ENCODE measurements at regions not wholly inside any gene's neighbourhood (a gene's known extent, or its start where the extent isn't known, plus 50 kb on each side); places are given as distances from the start of the nearest gene placed in this dataset.
"Not testable (repeated sequence)": the region's sequence is repeated elsewhere in the genome, so short reads cannot be mapped to it uniquely, and the experiment has no call there.

- DNase-seq = no peak
These were observed 58.2 kb downstream of the RPRM start for GRCh38 chr2:153420394-153420793.

- no peak for DNase-seq
These were observed 61.5 kb downstream of the RPRM start for GRCh38 chr2:153417077-153417476.

- DNase-seq = no peak
These were observed 62.5 kb downstream of the RPRM start for GRCh38 chr2:153416071-153416470.

- no peak for DNase-seq
These were observed 69.7 kb downstream of the RPRM start for GRCh38 chr2:153408710-153409385.

- no peak for DNase-seq
These were observed 73.4 kb downstream of the RPRM start for GRCh38 chr2:153405196-153405595.

- no peak for DNase-seq
These were observed 73.8 kb downstream of the RPRM start for GRCh38 chr2:153404792-153405191.

- no peak for DNase-seq
These were observed 74.6 kb downstream of the RPRM start for GRCh38 chr2:153403940-153404339.

- DNase-seq = not testable (repeated sequence)
These were observed 75.2 kb downstream of the RPRM start for GRCh38 chr2:153403352-153403751.

GRCh38 chr2:153394686-153395085 lies 83.9 kb downstream of the RPRM start:
- DNase-seq = no peak

- no peak for DNase-seq
These were observed 84.3 kb downstream of the RPRM start for GRCh38 chr2:153394247-153394646.

- DNase-seq = no peak
These were observed 85.0 kb downstream of the RPRM start for GRCh38 chr2:153393518-153393917.

GRCh38 chr2:153391131-153391530 lies 87.4 kb downstream of the RPRM start:
- no peak for DNase-seq

- DNase-seq = no peak
These were observed 90.3 kb downstream of the RPRM start for GRCh38 chr2:153388246-153388645.

GRCh38 chr2:153387203-153387602 lies 91.4 kb downstream of the RPRM start:
- no peak for DNase-seq

GRCh38 chr2:153386481-153386897 lies 92.1 kb downstream of the RPRM start:
- no peak for DNase-seq

- DNase-seq = no peak
These were observed 104.9 kb downstream of the RPRM start for GRCh38 chr2:153373510-153374279.

GRCh38 chr2:153360239-153360638 lies 118.3 kb downstream of the RPRM start:
- DNase-seq = no peak

- no peak for DNase-seq
These were observed 124.2 kb downstream of the RPRM start for GRCh38 chr2:153354377-153354776.

GRCh38 chr2:153349603-153350002 lies 129.0 kb downstream of the RPRM start:
- DNase-seq = no peak

- DNase-seq = no peak
These were observed 130.6 kb downstream of the RPRM start for GRCh38 chr2:153347818-153348495.

- DNase-seq = no peak
These were observed 157.7 kb downstream of the RPRM start for GRCh38 chr2:153320879-153321278.

GRCh38 chr2:153311432-153311831 lies 167.1 kb downstream of the RPRM start:
- no peak for DNase-seq

GRCh38 chr2:153308466-153308865 lies 170.1 kb downstream of the RPRM start:
- DNase-seq = no peak

GRCh38 chr2:153307223-153307622 lies 171.3 kb downstream of the RPRM start:
- DNase-seq = no peak
